Smooth muscle cell (in vitro differentiated cells): ENCODE measurements at regions not wholly inside any gene's neighbourhood (a gene's known extent, or its start where the extent isn't known, plus 50 kb on each side); places are given as distances from the start of the nearest gene placed in this dataset.

ENCODE experiments used
- DNase-seq: peaks from one replicate; lab custom pipeline; 2025; ENCODE audit not compliant: unreplicated experiment; lab: John Stamatoyannopoulos, UW
- H2AFZ ChIP-seq: fragments of 200-600 bp; sonication (generic); 2 replicates; pipeline ENCODE4 v1.6.0; 2016; ENCODE audit warnings: antibody characterized with exemption, low read depth, mild to moderate bottlenecking
- H3F3A ChIP-seq: fragments of 200-600 bp; sonication (generic); 2 replicates; pipeline ENCODE4 v1.6.0; 2017; ENCODE audit warnings: antibody characterized with exemption, low read depth
- H3K27ac ChIP-seq: fragments of 200-600 bp; sonication (generic); 2 replicates; pipeline ENCODE4 v1.5.1; 2016; ENCODE audit warnings: low read depth, mild to moderate bottlenecking
- H3K27me3 ChIP-seq: fragments of 200-600 bp; sonication (generic); 2 replicates; pipeline ENCODE4 v1.6.1; 2016; ENCODE audit warnings: low read depth, mild to moderate bottlenecking
- H3K36me3 ChIP-seq: fragments of 200-600 bp; sonication (generic); 2 replicates; pipeline ENCODE4 v1.5.1; 2016; ENCODE audit warnings: low read depth
- H3K4me1 ChIP-seq: fragments of 200-600 bp; sonication (generic); 2 replicates; pipeline ENCODE4 v1.5.1; 2016; ENCODE audit warnings: low read depth
- H3K4me2 ChIP-seq: fragments of 200-600 bp; sonication (generic); 2 replicates; pipeline ENCODE4 v1.6.0; 2016; ENCODE audit warnings: mild to moderate bottlenecking
- H3K4me3 ChIP-seq: fragments of 200-600 bp; sonication (generic); 2 replicates; pipeline ENCODE4 v1.5.1; 2016; ENCODE audit warnings: mild to moderate bottlenecking
- H3K79me2 ChIP-seq: fragments of 200-600 bp; sonication (generic); 2 replicates; pipeline ENCODE4 v1.6.0; 2016; ENCODE audit warnings: low read depth, mild to moderate bottlenecking
- H3K9ac ChIP-seq: fragments of 200-600 bp; sonication (generic); 2 replicates; pipeline ENCODE4 v1.6.0; 2016; ENCODE audit warnings: low read depth
- H3K9me3 ChIP-seq: fragments of 200-600 bp; sonication (generic); replicated peaks from 2 replicates; pipeline ENCODE4 v1.5.1; 2016; ENCODE audit warnings: low read depth
- H4K20me1 ChIP-seq: fragments of 200-600 bp; sonication (generic); 2 replicates; pipeline ENCODE4 v1.6.0; 2016; ENCODE audit warnings: low read depth
- CTCF ChIP-seq: fragments of 200-600 bp; sonication (generic); IDR thresholded peaks from 2 replicates; pipeline ENCODE4 v1.5.1; 2017; ENCODE audit warnings: borderline replicate concordance, mild to moderate bottlenecking, antibody characterized with exemption; ENCODE audit not compliant: insufficient read depth, poor library complexity, severe bottlenecking
- WGBS: methylation state at CpG from one replicate; pipeline ENCODE4 v1.1.7; 2016; ENCODE audit warnings: low lambda C conversion rate; 5-methylcytosine and 5-hydroxymethylcytosine counted together

- Histone ChIP-seq H3K27ac (no peak overlapping the region), H3K4me2 (no peak overlapping the region), H3K9ac (no peak overlapping the region), H3K27me3 (no peaks in the 10 kb centered on the region), H3K36me3 (no peaks in the 10 kb centered on the region), H3K4me3 (no peak overlapping the region), H3K4me1 (peaks cover 7% of the 10 kb centered on the region), H3K9me3 (no peaks in the 10 kb centered on the region), H2AFZ (no peak overlapping the region), H3K79me2 (peaks cover 7% of the 10 kb centered on the region), H3F3A (peaks cover 17% of the 10 kb centered on the region), H4K20me1 (no peaks in the 10 kb centered on the region)
- TF ChIP-seq CTCF = no peak
- WGBS = 95% methylated on average over 2 of the region's 2 CpGs
- no peak for DNase-seq
Measured at GRCh38 chr1:81710857-81711256, 89.9 kb upstream of the ADGRL2 start.

- peaks cover 7% of the 10 kb centered on the region for H3K79me2 ChIP-seq
- WGBS = 91% methylated on average over 1 of the region's 1 CpG
- H3K4me3 ChIP-seq = no peak overlapping the region
- peak overlapping the region; percentile 75 for H3K4me2 ChIP-seq
- H3F3A ChIP-seq = peaks cover 21% of the 10 kb centered on the region
- TF ChIP-seq CTCF = no peak
- H3K27ac ChIP-seq = peak overlapping the region; percentile 96
- H4K20me1 ChIP-seq = no peaks in the 10 kb centered on the region
- H3K36me3 ChIP-seq = no peaks in the 10 kb centered on the region
- no peak for DNase-seq
- H2AFZ ChIP-seq = no peak overlapping the region
- no peak overlapping the region for H3K9ac ChIP-seq
- peaks cover 14% of the 10 kb centered on the region for H3K4me1 ChIP-seq
- no peaks in the 10 kb centered on the region for H3K27me3 ChIP-seq
- no peaks in the 10 kb centered on the region for H3K9me3 ChIP-seq
Measured at GRCh38 chr1:81708250-81708649, 92.5 kb upstream of the ADGRL2 start.

GRCh38 chr1:81706650-81707435, 93.9 kb upstream of the ADGRL2 start:
- Histone ChIP-seq H3K27ac (peak overlapping the region; percentile 96), H3F3A (peaks cover 21% of the 10 kb centered on the region), H3K9ac (peak overlapping the region; percentile 62), H3K27me3 (no peaks in the 10 kb centered on the region), H3K79me2 (peaks cover 7% of the 10 kb centered on the region), H3K4me1 (peaks cover 14% of the 10 kb centered on the region), H3K9me3 (no peaks in the 10 kb centered on the region), H4K20me1 (no peaks in the 10 kb centered on the region), H3K36me3 (no peaks in the 10 kb centered on the region), H3K4me3 (no peak overlapping the region), H2AFZ (no peak overlapping the region), H3K4me2 (peak overlapping the region; percentile 75)
- WGBS = 4% methylated on average over 3 of the region's 3 CpGs
- no peak for DNase-seq
- TF ChIP-seq CTCF = no peak
